NCI-H2107 treated with DMSO at 0.1 percent for 48 hours (cell line): ENCODE measurements at regions not wholly inside any gene's neighbourhood (a gene's known extent, or its start where the extent isn't known, plus 50 kb on each side); places are given as distances from the start of the nearest gene placed in this dataset.

Experiments
- DNase-seq: peaks from one replicate; lab custom pipeline; 2025; ENCODE audit not compliant: unreplicated experiment; lab: John Stamatoyannopoulos, UW

- DNase-seq = no peak
Measured at GRCh38 chr9:118364266-118365106, 660.3 kb downstream of the TLR4 start.

- no peak for DNase-seq
Measured at GRCh38 chr9:118366228-118366627, 662.0 kb downstream of the TLR4 start.

GRCh38 chr9:118367383-118367782 lies 663.2 kb downstream of the TLR4 start:
- no peak for DNase-seq

- DNase-seq = no peak
Measured at GRCh38 chr9:118384531-118385100, 680.4 kb downstream of the TLR4 start.

GRCh38 chr9:118395415-118395814 lies 691.2 kb downstream of the TLR4 start:
- DNase-seq = no peak

GRCh38 chr9:118401546-118401945 lies 697.3 kb downstream of the TLR4 start:
- DNase-seq = no peak

GRCh38 chr9:118414676-118415075 lies 710.5 kb downstream of the TLR4 start:
- no peak for DNase-seq

GRCh38 chr9:118418887-118419565 lies 714.8 kb downstream of the TLR4 start:
- DNase-seq = no peak

GRCh38 chr9:118419676-118420075 lies 715.5 kb downstream of the TLR4 start:
- DNase-seq = no peak

GRCh38 chr9:118422508-118422907 lies 718.3 kb downstream of the TLR4 start:
- no peak for DNase-seq

- no peak for DNase-seq
Measured at GRCh38 chr9:118423021-118423420, 718.8 kb downstream of the TLR4 start.

- DNase-seq = no peak
Measured at GRCh38 chr9:118423721-118424120, 719.5 kb downstream of the TLR4 start.

- no peak for DNase-seq
Measured at GRCh38 chr9:118426772-118427171, 722.6 kb downstream of the TLR4 start.

- DNase-seq = no peak
Measured at GRCh38 chr9:118438810-118439209, 734.6 kb downstream of the TLR4 start.

GRCh38 chr9:118439441-118439840 lies 735.2 kb downstream of the TLR4 start:
- no peak for DNase-seq

GRCh38 chr9:118444403-118444802 lies 740.2 kb downstream of the TLR4 start:
- no peak for DNase-seq

GRCh38 chr9:118446943-118447639 lies 742.9 kb downstream of the TLR4 start:
- DNase-seq = no peak

GRCh38 chr9:118449554-118449953 lies 745.4 kb downstream of the TLR4 start:
- no peak for DNase-seq

GRCh38 chr9:118455259-118455658 lies 751.1 kb downstream of the TLR4 start:
- no peak for DNase-seq

GRCh38 chr9:118455788-118456187 lies 751.6 kb downstream of the TLR4 start:
- DNase-seq = no peak

GRCh38 chr9:118457171-118458000 lies 753.2 kb downstream of the TLR4 start:
- DNase-seq = no peak
